Mesendoderm (in vitro differentiated cells): ENCODE measurements at regions not wholly inside any gene's neighbourhood (a gene's known extent, or its start where the extent isn't known, plus 50 kb on each side); places are given as distances from the start of the nearest gene placed in this dataset.
A peak's percentile ranks its signal among the peaks of the same experiment; 100 is the strongest.

Experiments
- DNase-seq: peaks from one replicate; pipeline ENCODE4 v3.0.0; 2013
- H2AK5ac ChIP-seq: 2 replicates; pipeline ENCODE4 v1.6.1; 2013; ENCODE audit warnings: low read length, inconsistent platforms
- H2BK120ac ChIP-seq: 2 replicates; pipeline ENCODE4 v1.6.1; 2013; ENCODE audit warnings: low read depth, mild to moderate bottlenecking, low read length, moderate library complexity, mixed read lengths
- H2BK15ac ChIP-seq: replicated peaks from 2 replicates; pipeline ENCODE4 v1.6.1; 2013; ENCODE audit warnings: low read depth, mild to moderate bottlenecking, moderate library complexity
- H2BK5ac ChIP-seq: 2 replicates; pipeline ENCODE4 v1.6.1; 2013; ENCODE audit warnings: low read length, inconsistent platforms
- H3K18ac ChIP-seq: 2 replicates; pipeline ENCODE4 v1.6.1; 2013; ENCODE audit warnings: mild to moderate bottlenecking, low read length, mixed read lengths
- H3K23ac ChIP-seq: one replicate; pipeline ENCODE4 v1.6.1; 2013; ENCODE audit warnings: low read length
- H3K27ac ChIP-seq: 2 replicates; pipeline ENCODE4 v1.5.1; 2013; ENCODE audit warnings: low read depth, mild to moderate bottlenecking, inconsistent platforms, low read length, moderate library complexity
- H3K27me3 ChIP-seq: 2 replicates; pipeline ENCODE4 v1.6.1; 2013; ENCODE audit warnings: low read length, control low read depth, mild to moderate bottlenecking, inconsistent platforms; ENCODE audit not compliant: insufficient read depth, poor library complexity
- H3K36me3 ChIP-seq: 2 replicates; pipeline ENCODE4 v1.6.1; 2013; ENCODE audit warnings: low read length, inconsistent platforms; ENCODE audit not compliant: control insufficient read depth, insufficient read depth
- H3K4ac ChIP-seq: one replicate; pipeline ENCODE4 v1.6.1; 2013; ENCODE audit warnings: low read depth, mild to moderate bottlenecking, low read length, moderate library complexity
- H3K4me1 ChIP-seq: 2 replicates; pipeline ENCODE4 v1.6.1; 2013; ENCODE audit warnings: low read depth, low read length, inconsistent platforms; ENCODE audit not compliant: control insufficient read depth
- H3K4me2 ChIP-seq: 2 replicates; pipeline ENCODE4 v1.6.1; 2013; ENCODE audit warnings: low read length
- H3K4me3 ChIP-seq: 2 replicates; pipeline ENCODE4 v1.5.1; 2013; ENCODE audit warnings: mild to moderate bottlenecking, low read length
- H3K56ac ChIP-seq: one replicate; pipeline ENCODE4 v1.6.1; 2013; ENCODE audit warnings: low read length
- H3K79me1 ChIP-seq: 2 replicates; pipeline ENCODE4 v1.6.1; 2013; ENCODE audit warnings: low read length, inconsistent platforms
- H3K79me2 ChIP-seq: 2 replicates; pipeline ENCODE4 v1.6.1; 2013; ENCODE audit warnings: mild to moderate bottlenecking, low read length; ENCODE audit not compliant: control insufficient read depth, insufficient read depth
- H3K9ac ChIP-seq: 2 replicates; pipeline ENCODE4 v1.6.1; 2013; ENCODE audit warnings: low read length, inconsistent platforms
- H4K5ac ChIP-seq: one replicate; pipeline ENCODE4 v1.6.1; 2013; ENCODE audit warnings: low read length
- H4K8ac ChIP-seq: one replicate; pipeline ENCODE4 v1.6.1; 2013; ENCODE audit warnings: low read depth, mild to moderate bottlenecking, control low read depth, low read length, moderate library complexity
- WGBS: extraction: QIAGEN DNeasy Blood & Tissue Kit; methylation state at CpG from one replicate; pipeline ENCODE4 v1.1.7; 2013; ENCODE audit warnings: low lambda C conversion rate, missing lambda C conversion rate; ENCODE audit not compliant: insufficient coverage; ENCODE audit errors: extremely low coverage; 5-methylcytosine and 5-hydroxymethylcytosine counted together

GRCh38 chr7:155961241-155962190 lies 149.3 kb upstream of the SHH start:
- Histone ChIP-seq H3K18ac (no peak overlapping the region), H2AK5ac (no peak overlapping the region), H3K27ac (no peak overlapping the region), H3K4me1 (no peaks in the 10 kb centered on the region), H3K79me2 (no peaks in the 10 kb centered on the region), H3K79me1 (no peaks in the 10 kb centered on the region), H3K36me3 (no peaks in the 10 kb centered on the region), H3K4ac (no peak overlapping the region), H3K9ac (no peak overlapping the region), H3K23ac (no peak overlapping the region), H4K8ac (no peak overlapping the region), H4K5ac (no peak overlapping the region), H3K56ac (no peak overlapping the region), H3K27me3 (no peaks in the 10 kb centered on the region), H3K4me3 (no peak overlapping the region), H2BK15ac (no peak overlapping the region), H2BK120ac (no peak overlapping the region), H3K4me2 (no peak overlapping the region), H2BK5ac (no peak overlapping the region)
- whole genome bisulfite sequencing = no CpG with 5 or more reads among the region's 25 CpGs
- DNase-seq = peak; percentile 18

- H3K36me3 ChIP-seq = no peaks in the 10 kb centered on the region
- no peak overlapping the region for H2BK5ac ChIP-seq
- no peak overlapping the region for H3K4ac ChIP-seq
- H2AK5ac ChIP-seq = no peak overlapping the region
- H3K56ac ChIP-seq = no peak overlapping the region
- no peak overlapping the region for H2BK15ac ChIP-seq
- no peak overlapping the region for H3K18ac ChIP-seq
- no peak overlapping the region for H3K27ac ChIP-seq
- no peak overlapping the region for H4K8ac ChIP-seq
- no peak overlapping the region for H4K5ac ChIP-seq
- no peak for DNase-seq
- H3K9ac ChIP-seq = no peak overlapping the region
- H3K23ac ChIP-seq = no peak overlapping the region
- no peak overlapping the region for H3K4me3 ChIP-seq
- H3K4me2 ChIP-seq = no peak overlapping the region
- no CpG with 5 or more reads among the region's 13 CpGs for WGBS
- H3K4me1 ChIP-seq = no peaks in the 10 kb centered on the region
- no peaks in the 10 kb centered on the region for H3K79me2 ChIP-seq
- H3K27me3 ChIP-seq = no peaks in the 10 kb centered on the region
- H3K79me1 ChIP-seq = no peaks in the 10 kb centered on the region
- no peak overlapping the region for H2BK120ac ChIP-seq
These were observed 147.6 kb upstream of the SHH start for GRCh38 chr7:155959894-155960293.

GRCh38 chr7:155956977-155957376 lies 144.7 kb upstream of the SHH start:
- H3K79me2 ChIP-seq = no peaks in the 10 kb centered on the region
- no peak overlapping the region for H2BK120ac ChIP-seq
- H2BK15ac ChIP-seq = no peak overlapping the region
- H3K56ac ChIP-seq = no peak overlapping the region
- H3K36me3 ChIP-seq = no peaks in the 10 kb centered on the region
- DNase-seq = no peak
- no peak overlapping the region for H3K27ac ChIP-seq
- H3K4me3 ChIP-seq = no peak overlapping the region
- H3K18ac ChIP-seq = no peak overlapping the region
- H2AK5ac ChIP-seq = no peak overlapping the region
- no peaks in the 10 kb centered on the region for H3K4me1 ChIP-seq
- H4K5ac ChIP-seq = no peak overlapping the region
- H3K27me3 ChIP-seq = no peaks in the 10 kb centered on the region
- H3K4ac ChIP-seq = no peak overlapping the region
- no CpG with 5 or more reads among the region's 12 CpGs for WGBS
- H4K8ac ChIP-seq = no peak overlapping the region
- no peak overlapping the region for H3K23ac ChIP-seq
- no peaks in the 10 kb centered on the region for H3K79me1 ChIP-seq
- no peak overlapping the region for H2BK5ac ChIP-seq
- no peak overlapping the region for H3K9ac ChIP-seq
- H3K4me2 ChIP-seq = no peak overlapping the region

GRCh38 chr7:155955367-155955635 lies 143.0 kb upstream of the SHH start:
- WGBS = no CpG with 5 or more reads among the region's 9 CpGs
- Histone ChIP-seq H2BK120ac (no peak overlapping the region), H3K27me3 (no peaks in the 10 kb centered on the region), H2BK5ac (no peak overlapping the region), H3K23ac (no peak overlapping the region), H3K9ac (no peak overlapping the region), H3K4me3 (no peak overlapping the region), H3K36me3 (no peaks in the 10 kb centered on the region), H3K4ac (no peak overlapping the region), H4K5ac (no peak overlapping the region), H3K4me2 (no peak overlapping the region), H2BK15ac (no peak overlapping the region), H3K18ac (no peak overlapping the region), H3K56ac (no peak overlapping the region), H3K4me1 (no peaks in the 10 kb centered on the region), H3K27ac (no peak overlapping the region), H3K79me1 (no peaks in the 10 kb centered on the region), H3K79me2 (no peaks in the 10 kb centered on the region), H4K8ac (no peak overlapping the region), H2AK5ac (no peak overlapping the region)
- DNase-seq = no peak

GRCh38 chr7:155954550-155955366 lies 142.5 kb upstream of the SHH start:
- Histone ChIP-seq H2BK5ac (no peak overlapping the region), H3K36me3 (no peaks in the 10 kb centered on the region), H3K4ac (no peak overlapping the region), H3K4me3 (no peak overlapping the region), H4K8ac (no peak overlapping the region), H2BK15ac (no peak overlapping the region), H3K56ac (no peak overlapping the region), H3K79me1 (no peaks in the 10 kb centered on the region), H3K4me2 (no peak overlapping the region), H3K79me2 (no peaks in the 10 kb centered on the region), H3K27ac (no peak overlapping the region), H4K5ac (no peak overlapping the region), H2AK5ac (no peak overlapping the region), H3K4me1 (no peaks in the 10 kb centered on the region), H3K18ac (no peak overlapping the region), H3K23ac (no peak overlapping the region), H3K9ac (no peak overlapping the region), H3K27me3 (no peaks in the 10 kb centered on the region), H2BK120ac (no peak overlapping the region)
- no CpG with 5 or more reads among the region's 22 CpGs for WGBS
- DNase-seq = no peak
